ENCODE measurements at regions not wholly inside any gene's neighbourhood (a gene's known extent, or its start where the extent isn't known, plus 50 kb on each side); places are given as distances from the start of the nearest gene placed in this dataset.

DNA sequence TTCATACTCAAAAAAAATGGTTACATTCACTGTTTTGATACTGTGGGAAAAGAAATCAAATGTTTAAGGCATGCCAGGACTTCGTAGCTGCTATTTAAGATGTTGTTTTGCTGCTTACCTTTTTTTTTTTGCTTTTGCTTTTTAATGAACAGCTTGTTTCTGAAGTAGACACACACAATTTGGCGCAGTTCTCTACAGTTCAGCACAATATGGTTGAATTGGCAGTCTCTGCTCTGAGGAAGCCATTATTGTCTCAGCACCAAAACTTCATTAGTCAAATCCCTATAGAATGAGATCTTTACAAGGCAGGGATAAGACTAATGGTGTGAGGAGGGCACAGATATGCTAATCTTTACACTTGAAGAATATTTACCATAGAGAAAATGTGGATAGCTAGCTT lies 197.6 kb downstream of the SLITRK5 start:
- H3K4me1 ChIP-seq (ENCODE audit: insufficient read depth, low read length, poor library complexity, severe bottlenecking): no peaks in the 10 kb centered on the region
- intact Hi-C loops (cut with micrococcal nuclease; ENCODE audit: unreplicated experiment): no loop called here
- H3K36me3 ChIP-seq (ENCODE audit: insufficient read depth, low read length, poor library complexity, severe bottlenecking): no peaks in the 10 kb centered on the region
- CTCF ChIA-PET: no interaction called here
- no peaks in the 10 kb centered on the region for H3K9me3 ChIP-seq (ENCODE audit: low read depth, low read length, poor library complexity, severe bottlenecking)
- no peak overlapping the region for H3K27ac ChIP-seq (ENCODE audit: low read depth, low read length, poor library complexity, severe bottlenecking)
- TF ChIP-seq, protein P1, sequence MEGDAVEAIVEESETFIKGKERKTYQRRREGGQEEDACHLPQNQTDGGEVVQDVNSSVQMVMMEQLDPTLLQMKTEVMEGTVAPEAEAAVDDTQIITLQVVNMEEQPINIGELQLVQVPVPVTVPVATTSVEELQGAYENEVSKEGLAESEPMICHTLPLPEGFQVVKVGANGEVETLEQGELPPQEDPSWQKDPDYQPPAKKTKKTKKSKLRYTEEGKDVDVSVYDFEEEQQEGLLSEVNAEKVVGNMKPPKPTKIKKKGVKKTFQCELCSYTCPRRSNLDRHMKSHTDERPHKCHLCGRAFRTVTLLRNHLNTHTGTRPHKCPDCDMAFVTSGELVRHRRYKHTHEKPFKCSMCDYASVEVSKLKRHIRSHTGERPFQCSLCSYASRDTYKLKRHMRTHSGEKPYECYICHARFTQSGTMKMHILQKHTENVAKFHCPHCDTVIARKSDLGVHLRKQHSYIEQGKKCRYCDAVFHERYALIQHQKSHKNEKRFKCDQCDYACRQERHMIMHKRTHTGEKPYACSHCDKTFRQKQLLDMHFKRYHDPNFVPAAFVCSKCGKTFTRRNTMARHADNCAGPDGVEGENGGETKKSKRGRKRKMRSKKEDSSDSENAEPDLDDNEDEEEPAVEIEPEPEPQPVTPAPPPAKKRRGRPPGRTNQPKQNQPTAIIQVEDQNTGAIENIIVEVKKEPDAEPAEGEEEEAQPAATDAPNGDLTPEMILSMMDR (conservative IDR thresholded peaks at IDR 0.05; ENCODE audit: low read depth, low read length): no peak
- no peak for TF ChIP-seq EZH2 (IDR thresholded peaks at IDR 0.05; ENCODE audit: borderline replicate concordance, low read depth, low read length, poor library complexity, severe bottlenecking)
- H3K4me3 ChIP-seq (ENCODE audit: low read depth, low read length, poor library complexity, severe bottlenecking): no peak overlapping the region
- DNase-seq (ENCODE audit: low spot score): no peak
- BruUV-seq (replicated peaks): no TSS peak
- POLR2A ChIA-PET (ENCODE audit: low non-redundant PET): no interaction called here
- H3K27me3 ChIP-seq (replicated peaks; ENCODE audit: insufficient read depth, low read depth, low read length, poor library complexity): no peaks in the 10 kb centered on the region

DNA sequence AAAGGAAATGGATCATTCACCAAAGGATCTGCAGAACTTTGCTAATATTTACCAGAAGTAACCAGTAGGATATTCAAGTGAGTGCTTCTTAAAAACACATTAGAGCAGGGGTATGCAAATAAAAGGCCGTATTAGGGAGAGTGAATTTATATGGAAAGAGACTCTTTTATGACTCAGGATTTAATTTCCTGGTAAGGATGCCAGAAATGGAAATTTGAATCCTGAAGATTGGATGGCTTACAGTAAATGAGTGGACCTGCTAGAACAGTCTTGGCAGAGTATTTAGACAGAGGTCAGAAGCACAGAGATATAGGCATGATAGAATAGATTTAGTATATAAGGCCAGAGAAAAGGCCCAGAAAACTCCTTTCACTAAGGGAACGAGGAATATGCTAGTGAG lies 201.6 kb downstream of the SLITRK5 start:
- H3K4me1 ChIP-seq (ENCODE audit: insufficient read depth, low read length, poor library complexity, severe bottlenecking): no peaks in the 10 kb centered on the region
- no peaks in the 10 kb centered on the region for H3K36me3 ChIP-seq (ENCODE audit: insufficient read depth, low read length, poor library complexity, severe bottlenecking)
- TF ChIP-seq EZH2 (IDR thresholded peaks at IDR 0.05; ENCODE audit: borderline replicate concordance, low read depth, low read length, poor library complexity, severe bottlenecking): no peak
- TF ChIP-seq, protein P1 (conservative IDR thresholded peaks at IDR 0.05; ENCODE audit: low read depth, low read length): no peak
- no peaks in the 10 kb centered on the region for H3K27me3 ChIP-seq (replicated peaks; ENCODE audit: insufficient read depth, low read depth, low read length, poor library complexity)
- intact Hi-C loops (cut with micrococcal nuclease; ENCODE audit: unreplicated experiment): no loop called here
- DNase-seq (ENCODE audit: low spot score): no peak
- no TSS peak for BruUV-seq (replicated peaks)
- ChIA-PET POLR2A (ENCODE audit: low non-redundant PET) (no interaction called here), CTCF (no interaction called here)
- no peaks in the 10 kb centered on the region for H3K9me3 ChIP-seq (ENCODE audit: low read depth, low read length, poor library complexity, severe bottlenecking)
- H3K4me3 ChIP-seq (ENCODE audit: low read depth, low read length, poor library complexity, severe bottlenecking): no peak overlapping the region
- H3K27ac ChIP-seq (ENCODE audit: low read depth, low read length, poor library complexity, severe bottlenecking): no peak overlapping the region

DNA sequence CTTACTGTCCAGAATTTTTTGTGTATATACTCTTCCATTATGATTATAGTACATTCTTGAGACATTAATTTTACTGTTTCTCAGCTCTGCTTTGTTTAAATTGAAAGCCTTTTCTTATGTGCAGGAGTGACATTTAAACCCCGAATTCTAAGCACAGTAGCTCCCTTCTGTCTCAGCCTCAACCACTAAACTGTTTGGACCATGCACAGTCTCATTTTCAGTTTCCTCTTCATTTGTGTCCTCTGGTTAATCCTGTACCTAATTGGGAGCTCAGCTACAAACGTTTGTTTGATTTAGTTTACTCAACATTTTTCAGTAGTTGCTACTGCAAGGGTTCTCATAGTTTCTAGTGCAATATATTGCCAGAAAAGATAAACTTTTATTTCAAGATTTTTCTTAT lies 206.3 kb downstream of the SLITRK5 start:
- TF ChIP-seq, protein P1 (conservative IDR thresholded peaks at IDR 0.05; ENCODE audit: low read depth, low read length): no peak
- no peak for TF ChIP-seq EZH2 (IDR thresholded peaks at IDR 0.05; ENCODE audit: borderline replicate concordance, low read depth, low read length, poor library complexity, severe bottlenecking)
- no peak for DNase-seq (ENCODE audit: low spot score)
- no peaks in the 10 kb centered on the region for H3K9me3 ChIP-seq (ENCODE audit: low read depth, low read length, poor library complexity, severe bottlenecking)
- ChIA-PET CTCF (no interaction called here), POLR2A (ENCODE audit: low non-redundant PET) (no interaction called here)
- H3K36me3 ChIP-seq (ENCODE audit: insufficient read depth, low read length, poor library complexity, severe bottlenecking): no peaks in the 10 kb centered on the region
- intact Hi-C loops (cut with micrococcal nuclease; ENCODE audit: unreplicated experiment): no loop called here
- no TSS peak for BruUV-seq (replicated peaks)
- no peak overlapping the region for H3K27ac ChIP-seq (ENCODE audit: low read depth, low read length, poor library complexity, severe bottlenecking)
- H3K27me3 ChIP-seq (replicated peaks; ENCODE audit: insufficient read depth, low read depth, low read length, poor library complexity): no peaks in the 10 kb centered on the region
- no peak overlapping the region for H3K4me3 ChIP-seq (ENCODE audit: low read depth, low read length, poor library complexity, severe bottlenecking)
- no peaks in the 10 kb centered on the region for H3K4me1 ChIP-seq (ENCODE audit: insufficient read depth, low read length, poor library complexity, severe bottlenecking)

Data from A673 (cell line).